H1 (cell line): ENCODE measurements at regions not wholly inside any gene's neighbourhood (a gene's known extent, or its start where the extent isn't known, plus 50 kb on each side); places are given as distances from the start of the nearest gene placed in this dataset.

ENCODE experiments used
- ATF2 ChIP-seq: IDR thresholded peaks from 2 replicates; pipeline ENCODE4 v1.6.1; 2012; ENCODE audit warnings: low read length, inconsistent platforms
- BCL11A ChIP-seq, 2 experiments: IDR thresholded peaks; one replicate each; pipeline ENCODE4 v1.6.1; 2011; ENCODE audit warnings: low read depth in 2 of 2, low read length in 2 of 2, mild to moderate bottlenecking in 2 of 2
- CEBPB ChIP-seq: IDR thresholded peaks from 2 replicates; pipeline ENCODE4 v1.6.1; 2012; ENCODE audit warnings: low read depth, low read length
- CHD2 ChIP-seq: IDR thresholded peaks from 2 replicates; pipeline ENCODE4 v1.6.1; 2012; ENCODE audit warnings: low read length, improper control_type of control experiment
- CTCF ChIP-seq, 3 experiments: IDR thresholded peaks; 1 replicate in 2 of 3; 2 replicates in 1 of 3; pipeline versions ENCODE4 v1.5.1 to v1.6.1; 2011; ENCODE audit warnings: low read length in 3 of 3, mild to moderate bottlenecking in 3 of 3, inconsistent platforms in 2 of 3, low read depth in 1 of 3, moderate library complexity in 1 of 3; ENCODE audit not compliant: insufficient read depth in 1 of 3; ENCODE audit errors: control extremely low read depth in 1 of 3
- PHF8 ChIP-seq: fragments of 200-600 bp; sonication (generic); conservative IDR thresholded peaks from 2 replicates; pipeline ENCODE4 v1.7.1; 2012; ENCODE audit warnings: low read depth, mild to moderate bottlenecking, inconsistent platforms, low read length, moderate library complexity

- no peak for TF ChIP-seq CTCF (IDR thresholded peaks at IDR 0.05; ENCODE audit: control extremely low read depth in 1 of 3, insufficient read depth in 1 of 3, low read depth in 1 of 3, low read length in 3 of 3)
- TF ChIP-seq ATF2, result no peak
- no peak for TF ChIP-seq BCL11A (IDR thresholded peaks at IDR 0.05; ENCODE audit: low read depth in 2 of 2, low read length in 2 of 2)
- no peak for TF ChIP-seq CEBPB
- TF ChIP-seq CHD2, result no peak
- TF ChIP-seq PHF8, result no peak
These were observed 75.6 kb downstream of the DMRT2 start (continued) for GRCh38 chr9:1125741-1126140.
